Keratinocyte (primary cell): ENCODE measurements at regions not wholly inside any gene's neighbourhood (a gene's known extent, or its start where the extent isn't known, plus 50 kb on each side); places are given as distances from the start of the nearest gene placed in this dataset.

Source experiments
- DNase-seq: peaks from one replicate; pipeline ENCODE4 v3.0.0-alpha.2; 2011; ENCODE audit warnings: low read depth, missing footprints, low spot score
- FAIRE-seq: peaks from 2 replicates; lab custom pipeline; 2011; peaks lifted over from hg19 to GRCh38; lab: Jason Lieb, UNC
- H2AFZ ChIP-seq: 2 replicates; pipeline ENCODE4 v1.6.0; 2012; ENCODE audit warnings: low read length, control low read depth, inconsistent platforms; ENCODE audit not compliant: control insufficient read depth
- H3K27ac ChIP-seq: 2 replicates; pipeline ENCODE4 v1.5.1; 2011; ENCODE audit warnings: low read length; ENCODE audit not compliant: control insufficient read depth, insufficient read depth
- H3K27me3 ChIP-seq: 3 replicates; pipeline ENCODE4 v1.6.0; 2011; ENCODE audit warnings: low read length; ENCODE audit not compliant: control insufficient read depth, insufficient read depth; ENCODE audit errors: extremely low read depth
- H3K36me3 ChIP-seq, 2 experiments: 2 replicates in 1 of 2; 3 replicates in 1 of 2; pipeline ENCODE4 v1.5.1; 2011; ENCODE audit warnings: low read length in 2 of 2, mild to moderate bottlenecking in 1 of 2; ENCODE audit not compliant: control insufficient read depth in 2 of 2, insufficient read depth in 2 of 2; ENCODE audit errors: extremely low read depth in 1 of 2
- H3K4me1 ChIP-seq: 3 replicates; pipeline ENCODE4 v1.5.1; 2011; ENCODE audit warnings: low read length; ENCODE audit not compliant: control insufficient read depth, insufficient read depth; ENCODE audit errors: extremely low read depth
- H3K4me2 ChIP-seq: 3 replicates; pipeline ENCODE4 v1.6.0; 2011; ENCODE audit warnings: low read depth, low read length; ENCODE audit not compliant: control insufficient read depth, insufficient read depth; ENCODE audit errors: extremely low read depth
- H3K4me3 ChIP-seq, 3 experiments: fragments of 200-600 bp in 1 of 3; sonication (generic) in 1 of 3; 2 replicates in 2 of 3; 3 replicates in 1 of 3; pipeline ENCODE4 v1.5.1; 2011 to 2016; ENCODE audit warnings: low read length in 3 of 3, mild to moderate bottlenecking in 3 of 3, control low read depth in 2 of 3, inconsistent platforms in 1 of 3, low read depth in 1 of 3, mixed read lengths in 1 of 3, mixed run types in 1 of 3, moderate library complexity in 1 of 3; ENCODE audit not compliant: control insufficient read depth in 2 of 3, insufficient read depth in 2 of 3; ENCODE audit errors: extremely low read depth in 1 of 3
- H3K79me2 ChIP-seq: 2 replicates; pipeline ENCODE4 v1.6.0; 2012; ENCODE audit warnings: low read length; ENCODE audit not compliant: control insufficient read depth, insufficient read depth
- H3K9ac ChIP-seq: 3 replicates; pipeline ENCODE4 v1.6.0; 2011; ENCODE audit warnings: low read length; ENCODE audit not compliant: control insufficient read depth, insufficient read depth; ENCODE audit errors: extremely low read depth
- H3K9me1 ChIP-seq: 3 replicates; pipeline ENCODE4 v1.6.0; 2011; ENCODE audit warnings: low read length; ENCODE audit not compliant: control insufficient read depth, insufficient read depth; ENCODE audit errors: extremely low read depth
- H3K9me3 ChIP-seq: 2 replicates; pipeline ENCODE4 v1.5.1; 2012; ENCODE audit warnings: low read depth, low read length; ENCODE audit not compliant: control insufficient read depth
- H4K20me1 ChIP-seq: 3 replicates; pipeline ENCODE4 v1.6.0; 2011; ENCODE audit warnings: low read length; ENCODE audit not compliant: control insufficient read depth, insufficient read depth; ENCODE audit errors: extremely low read depth
- CTCF ChIP-seq, 3 experiments: IDR thresholded peaks in 1 of 3; conservative IDR thresholded peaks in 1 of 3; optimal IDR thresholded peaks in 1 of 3; 2 replicates in 2 of 3; 3 replicates in 1 of 3; pipeline versions ENCODE3 to v1.5.1; 2011; ENCODE audit warnings: low read length in 3 of 3, mild to moderate bottlenecking in 3 of 3, moderate library complexity in 2 of 3, control low read depth in 1 of 3, inconsistent platforms in 1 of 3; ENCODE audit not compliant: insufficient read depth in 2 of 3; ENCODE audit errors: extremely low read depth in 1 of 3
- EZH2 ChIP-seq: IDR thresholded peaks from one replicate; pipeline ENCODE4 v1.6.1; 2012; ENCODE audit warnings: inconsistent platforms, mild to moderate bottlenecking, low read length, moderate library complexity
- dilution Hi-C: fragments of 300-500 bp; cut with MboI; formaldehyde crosslinking; loops from one replicate; pipeline ENCODE4 v1.7.0; 2020; ENCODE audit warnings: low sequenced_read_pairs; ENCODE audit not compliant: extremely low pct_ligation_motif_present

- Histone ChIP-seq H3K36me3 (no peaks in the 10 kb centered on the region), H2AFZ (no peak overlapping the region), H3K4me2 (no peak overlapping the region), H3K9ac (no peak overlapping the region), H3K9me1 (no peaks in the 10 kb centered on the region), H3K27me3 (no peaks in the 10 kb centered on the region), H3K79me2 (no peaks in the 10 kb centered on the region), H4K20me1 (no peaks in the 10 kb centered on the region), H3K9me3 (no peaks in the 10 kb centered on the region), H3K27ac (no peak overlapping the region), H3K4me3 (no peak overlapping the region), H3K4me1 (no peaks in the 10 kb centered on the region)
- no peak for FAIRE-seq
- TF ChIP-seq CTCF (optimal IDR thresholded peaks at IDR 0.05 in 1 of 3, IDR thresholded peaks at IDR 0.05 in 1 of 3, conservative IDR thresholded peaks at IDR 0.05 in 1 of 3; ENCODE audit: extremely low read depth in 1 of 3, insufficient read depth in 2 of 3, low read length in 3 of 3) (no peak), EZH2 (no peak)
- no peak for DNase-seq
- dilution Hi-C loops, result loop anchor here (25.0 kb wide), 1 partner anchor 185 kb away; no protein-coding TSS in a partner anchor
Observed at GRCh38 chr15:38696790-38697495, 132.3 kb upstream of the RASGRP1 start.

GRCh38 chr15:38698254-38698653 lies 133.6 kb upstream of the RASGRP1 start:
- H4K20me1 ChIP-seq, result no peaks in the 10 kb centered on the region
- dilution Hi-C loops, result loop anchor here (25.0 kb wide), 1 partner anchor 186 kb away; no protein-coding TSS in a partner anchor
- peaks cover 3% of the 10 kb centered on the region for H3K4me1 ChIP-seq
- H3K9me1 ChIP-seq, result no peaks in the 10 kb centered on the region
- H3K27ac ChIP-seq, result no peak overlapping the region
- no peak overlapping the region for H2AFZ ChIP-seq
- no peaks in the 10 kb centered on the region for H3K36me3 ChIP-seq
- TF ChIP-seq EZH2, result no peak
- TF ChIP-seq CTCF (optimal IDR thresholded peaks at IDR 0.05 in 1 of 3, IDR thresholded peaks at IDR 0.05 in 1 of 3, conservative IDR thresholded peaks at IDR 0.05 in 1 of 3; ENCODE audit: extremely low read depth in 1 of 3, insufficient read depth in 2 of 3, low read length in 3 of 3), result no peak
- H3K4me2 ChIP-seq, result no peak overlapping the region
- no peaks in the 10 kb centered on the region for H3K27me3 ChIP-seq
- FAIRE-seq (no peak), DNase-seq (no peak)
- no peaks in the 10 kb centered on the region for H3K79me2 ChIP-seq
- H3K9ac ChIP-seq, result no peak overlapping the region
- no peaks in the 10 kb centered on the region for H3K9me3 ChIP-seq
- no peak overlapping the region for H3K4me3 ChIP-seq
